Hepatocyte (in vitro differentiated cells): ENCODE measurements at regions not wholly inside any gene's neighbourhood (a gene's known extent, or its start where the extent isn't known, plus 50 kb on each side); places are given as distances from the start of the nearest gene placed in this dataset.
"Not testable (repeated sequence)": the region's sequence is repeated elsewhere in the genome, so short reads cannot be mapped to it uniquely, and the experiment has no call there.

Experiments
- DNase-seq: peaks from one replicate; pipeline ENCODE4 v3.0.0-alpha.2; 2016; ENCODE audit warnings: low spot score
- H2AFZ ChIP-seq: fragments of 200-600 bp; sonication (generic); 2 replicates; pipeline ENCODE4 v1.6.0; 2016; ENCODE audit warnings: antibody characterized with exemption, mild to moderate bottlenecking
- H3K27ac ChIP-seq: fragments of 200-600 bp; sonication (generic); 2 replicates; pipeline ENCODE4 v1.5.1; 2016; ENCODE audit warnings: mild to moderate bottlenecking
- H3K27me3 ChIP-seq: fragments of 200-600 bp; sonication (generic); 2 replicates; pipeline ENCODE4 v1.6.1; 2016
- H3K36me3 ChIP-seq: fragments of 200-600 bp; sonication (generic); replicated peaks from 2 replicates; pipeline ENCODE4 v1.5.1; 2016; ENCODE audit warnings: low read depth; ENCODE audit not compliant: insufficient read depth
- H3K4me1 ChIP-seq: fragments of 200-600 bp; sonication (generic); 2 replicates; pipeline ENCODE4 v1.5.1; 2016; ENCODE audit warnings: mild to moderate bottlenecking, moderate library complexity; ENCODE audit not compliant: insufficient read depth
- H3K4me2 ChIP-seq: fragments of 200-600 bp; sonication (generic); 2 replicates; pipeline ENCODE4 v1.6.0; 2016
- H3K4me3 ChIP-seq: fragments of 200-600 bp; sonication (generic); 2 replicates; pipeline ENCODE4 v1.5.1; 2016; ENCODE audit warnings: mild to moderate bottlenecking
- H3K79me2 ChIP-seq: fragments of 200-600 bp; sonication (generic); 2 replicates; pipeline ENCODE4 v1.6.0; 2017; ENCODE audit warnings: mild to moderate bottlenecking
- H3K9me2 ChIP-seq: fragments of 200-600 bp; sonication (generic); replicated peaks from 2 replicates; pipeline ENCODE4 v1.6.0; 2017; ENCODE audit warnings: mild to moderate bottlenecking; ENCODE audit not compliant: insufficient read depth
- H3K9me3 ChIP-seq: fragments of 200-600 bp; sonication (generic); 2 replicates; pipeline ENCODE4 v1.5.1; 2016; ENCODE audit warnings: low read depth, mild to moderate bottlenecking
- H4K20me1 ChIP-seq: fragments of 200-600 bp; sonication (generic); 2 replicates; pipeline ENCODE4 v1.6.0; 2016; ENCODE audit warnings: mild to moderate bottlenecking; ENCODE audit not compliant: insufficient read depth, poor library complexity, severe bottlenecking
- EZH2 ChIP-seq: fragments of 200-600 bp; sonication (generic); IDR thresholded peaks from 2 replicates; pipeline ENCODE4 v1.6.1; 2016; ENCODE audit warnings: antibody characterized with exemption, mild to moderate bottlenecking, borderline replicate concordance
- EZH2phosphoT487 ChIP-seq: fragments of 200-600 bp; sonication (generic); IDR thresholded peaks from one replicate; pipeline ENCODE4 v1.6.1; 2018; ENCODE audit warnings: antibody characterized with exemption, mild to moderate bottlenecking, low read depth, moderate library complexity; ENCODE audit not compliant: unreplicated experiment, severe bottlenecking
- WGBS: methylation state at CpG from one replicate; pipeline ENCODE4 v1.1.6; 2016; ENCODE audit warnings: low lambda C conversion rate; ENCODE audit errors: missing lambda C conversion rate; 5-methylcytosine and 5-hydroxymethylcytosine counted together
- TF ChIP-seq, protein P1 (sequence below): fragments of 200-600 bp; sonication (generic); IDR thresholded peaks from 2 replicates; pipeline ENCODE4 v1.5.1; 2016; ENCODE audit warnings: antibody characterized with exemption, mild to moderate bottlenecking; ENCODE audit not compliant: poor library complexity

DNA sequence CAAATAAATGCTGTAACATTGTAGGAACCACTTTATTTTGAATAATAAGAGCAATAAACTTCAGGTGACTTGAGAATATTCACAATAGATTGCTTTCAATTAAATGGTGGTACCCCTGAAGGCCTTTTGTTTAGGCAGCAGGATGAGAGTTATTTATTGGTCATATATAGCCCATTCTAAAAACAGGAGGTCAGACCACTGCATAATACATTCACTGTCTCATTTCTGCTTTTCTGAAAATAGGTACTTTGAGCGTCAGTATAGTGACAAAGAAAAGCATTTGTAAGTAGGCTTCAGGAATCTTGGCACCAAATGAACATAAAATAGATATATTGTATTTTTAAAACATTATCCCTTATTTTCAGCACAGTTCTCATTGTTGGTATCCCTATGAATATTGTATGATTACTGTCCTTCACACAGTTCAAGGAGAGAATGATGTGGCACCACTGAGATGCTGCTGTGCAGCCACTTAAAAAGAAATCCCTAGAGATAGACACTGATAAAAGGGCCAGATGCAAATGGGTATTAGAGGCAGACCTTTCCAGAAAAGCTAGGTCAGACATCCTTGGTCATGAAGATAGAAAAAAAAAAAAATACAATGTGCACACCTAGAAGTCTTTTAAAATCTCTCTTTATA lies 381.8 kb upstream of the ST8SIA4 start:
- Histone ChIP-seq H3K36me3 (no peaks in the 10 kb centered on the region), H4K20me1 (no peaks in the 10 kb centered on the region), H3K9me3 (no peaks in the 10 kb centered on the region), H3K79me2 (no peaks in the 10 kb centered on the region), H3K27ac (no peak overlapping the region), H3K4me2 (no peak overlapping the region), H3K4me3 (no peak overlapping the region), H2AFZ (no peak overlapping the region), H3K9me2 (no peaks in the 10 kb centered on the region), H3K4me1 (no peaks in the 10 kb centered on the region), H3K27me3 (no peaks in the 10 kb centered on the region)
- DNase-seq, result no peak
- 39% methylated on average over 1 of the region's 1 CpG for WGBS
- no peak for TF ChIP-seq EZH2phosphoT487
- TF ChIP-seq EZH2, result no peak

DNA sequence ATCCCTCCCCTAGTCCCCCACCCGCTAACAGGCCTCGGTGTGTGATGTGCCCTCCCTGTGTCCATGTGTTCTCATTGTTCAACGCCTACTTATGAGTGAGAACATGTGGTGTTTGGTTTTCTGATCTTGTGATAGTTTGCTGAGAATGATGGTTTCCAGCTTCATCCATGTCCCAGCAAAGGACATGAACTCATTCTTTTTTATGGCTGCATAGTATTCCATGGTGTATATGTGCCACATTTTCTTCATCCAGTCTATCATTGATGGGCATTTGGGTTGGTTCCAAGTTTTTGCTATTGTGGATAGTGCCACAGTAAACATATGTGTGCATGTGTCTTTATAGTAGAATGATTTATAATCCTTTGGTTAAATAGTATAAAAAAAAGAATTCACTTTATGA lies 380.9 kb upstream of the ST8SIA4 start:
- not testable (repeated sequence) for H3K4me2 ChIP-seq, H3K79me2 ChIP-seq, H4K20me1 ChIP-seq, H3K36me3 ChIP-seq, H3K27ac ChIP-seq, H3K9me3 ChIP-seq, H3K9me2 ChIP-seq, H2AFZ ChIP-seq, H3K4me1 ChIP-seq, H3K4me3 ChIP-seq, DNase-seq, H3K27me3 ChIP-seq
- WGBS, result 87% methylated on average over 3 of the region's 3 CpGs

GRCh38 chr5:101278917-101279316 lies 375.8 kb upstream of the ST8SIA4 start:
- no peaks in the 10 kb centered on the region for H3K9me3 ChIP-seq
- no peak overlapping the region for H2AFZ ChIP-seq
- no peak for DNase-seq
- H3K27ac ChIP-seq, result no peak overlapping the region
- H4K20me1 ChIP-seq, result no peaks in the 10 kb centered on the region
- no peaks in the 10 kb centered on the region for H3K4me1 ChIP-seq
- no peaks in the 10 kb centered on the region for H3K27me3 ChIP-seq
- H3K4me2 ChIP-seq, result no peak overlapping the region
- TF ChIP-seq EZH2phosphoT487, result no peak
- TF ChIP-seq, protein P1, sequence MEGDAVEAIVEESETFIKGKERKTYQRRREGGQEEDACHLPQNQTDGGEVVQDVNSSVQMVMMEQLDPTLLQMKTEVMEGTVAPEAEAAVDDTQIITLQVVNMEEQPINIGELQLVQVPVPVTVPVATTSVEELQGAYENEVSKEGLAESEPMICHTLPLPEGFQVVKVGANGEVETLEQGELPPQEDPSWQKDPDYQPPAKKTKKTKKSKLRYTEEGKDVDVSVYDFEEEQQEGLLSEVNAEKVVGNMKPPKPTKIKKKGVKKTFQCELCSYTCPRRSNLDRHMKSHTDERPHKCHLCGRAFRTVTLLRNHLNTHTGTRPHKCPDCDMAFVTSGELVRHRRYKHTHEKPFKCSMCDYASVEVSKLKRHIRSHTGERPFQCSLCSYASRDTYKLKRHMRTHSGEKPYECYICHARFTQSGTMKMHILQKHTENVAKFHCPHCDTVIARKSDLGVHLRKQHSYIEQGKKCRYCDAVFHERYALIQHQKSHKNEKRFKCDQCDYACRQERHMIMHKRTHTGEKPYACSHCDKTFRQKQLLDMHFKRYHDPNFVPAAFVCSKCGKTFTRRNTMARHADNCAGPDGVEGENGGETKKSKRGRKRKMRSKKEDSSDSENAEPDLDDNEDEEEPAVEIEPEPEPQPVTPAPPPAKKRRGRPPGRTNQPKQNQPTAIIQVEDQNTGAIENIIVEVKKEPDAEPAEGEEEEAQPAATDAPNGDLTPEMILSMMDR, result no peak
- TF ChIP-seq EZH2, result no peak
- WGBS, result 89% methylated on average over 2 of the region's 2 CpGs
- no peaks in the 10 kb centered on the region for H3K36me3 ChIP-seq
- H3K4me3 ChIP-seq, result no peak overlapping the region
- no peaks in the 10 kb centered on the region for H3K79me2 ChIP-seq
- H3K9me2 ChIP-seq, result no peaks in the 10 kb centered on the region

DNA sequence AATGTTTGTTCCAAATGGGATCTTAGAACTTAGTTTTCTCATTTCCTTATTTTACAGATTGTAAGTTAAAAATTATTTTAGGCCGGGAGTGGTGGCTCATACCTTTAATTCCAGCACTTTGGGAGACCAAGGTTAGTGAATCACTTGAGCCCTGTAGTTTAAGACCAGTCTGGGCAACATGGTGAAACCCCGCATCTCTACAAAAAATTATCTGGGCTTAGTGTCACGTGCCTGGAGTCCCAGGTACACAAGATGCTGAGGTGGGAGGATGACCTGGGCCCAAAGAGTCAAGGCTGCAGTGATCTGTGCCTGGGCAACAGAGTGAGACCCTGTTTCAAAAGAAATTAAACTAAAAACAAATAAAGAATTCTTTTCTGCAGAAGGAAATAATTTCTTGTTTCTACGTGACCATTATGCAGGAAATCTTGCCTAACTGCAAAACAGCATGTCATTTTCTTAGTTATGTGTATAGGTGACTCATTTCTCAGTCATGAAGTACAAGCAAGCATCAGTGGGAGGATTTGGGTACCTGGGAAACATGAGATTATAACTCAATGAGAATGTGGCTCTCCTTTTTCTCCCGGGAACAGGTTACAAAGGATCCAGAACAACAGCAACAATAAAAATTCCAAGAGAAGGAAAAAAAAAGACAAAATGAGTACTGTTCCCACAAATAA lies 375.1 kb upstream of the ST8SIA4 start:
- no peak overlapping the region for H2AFZ ChIP-seq
- no peaks in the 10 kb centered on the region for H3K36me3 ChIP-seq
- H3K4me1 ChIP-seq, result no peaks in the 10 kb centered on the region
- no peaks in the 10 kb centered on the region for H4K20me1 ChIP-seq
- no peak overlapping the region for H3K4me3 ChIP-seq
- no peaks in the 10 kb centered on the region for H3K79me2 ChIP-seq
- TF ChIP-seq EZH2 (no peak), EZH2phosphoT487 (no peak)
- TF ChIP-seq, protein P1, result no peak
- H3K9me3 ChIP-seq, result no peaks in the 10 kb centered on the region
- H3K27ac ChIP-seq, result no peak overlapping the region
- DNase-seq, result peak; percentile 12
- H3K9me2 ChIP-seq, result no peaks in the 10 kb centered on the region
- H3K4me2 ChIP-seq, result no peak overlapping the region
- no peaks in the 10 kb centered on the region for H3K27me3 ChIP-seq
- 71% methylated on average over 5 of the region's 5 CpGs for WGBS
